ENCODE measurements at regions not wholly inside any gene's neighbourhood (a gene's known extent, or its start where the extent isn't known, plus 50 kb on each side); places are given as distances from the start of the nearest gene placed in this dataset.

DNA sequence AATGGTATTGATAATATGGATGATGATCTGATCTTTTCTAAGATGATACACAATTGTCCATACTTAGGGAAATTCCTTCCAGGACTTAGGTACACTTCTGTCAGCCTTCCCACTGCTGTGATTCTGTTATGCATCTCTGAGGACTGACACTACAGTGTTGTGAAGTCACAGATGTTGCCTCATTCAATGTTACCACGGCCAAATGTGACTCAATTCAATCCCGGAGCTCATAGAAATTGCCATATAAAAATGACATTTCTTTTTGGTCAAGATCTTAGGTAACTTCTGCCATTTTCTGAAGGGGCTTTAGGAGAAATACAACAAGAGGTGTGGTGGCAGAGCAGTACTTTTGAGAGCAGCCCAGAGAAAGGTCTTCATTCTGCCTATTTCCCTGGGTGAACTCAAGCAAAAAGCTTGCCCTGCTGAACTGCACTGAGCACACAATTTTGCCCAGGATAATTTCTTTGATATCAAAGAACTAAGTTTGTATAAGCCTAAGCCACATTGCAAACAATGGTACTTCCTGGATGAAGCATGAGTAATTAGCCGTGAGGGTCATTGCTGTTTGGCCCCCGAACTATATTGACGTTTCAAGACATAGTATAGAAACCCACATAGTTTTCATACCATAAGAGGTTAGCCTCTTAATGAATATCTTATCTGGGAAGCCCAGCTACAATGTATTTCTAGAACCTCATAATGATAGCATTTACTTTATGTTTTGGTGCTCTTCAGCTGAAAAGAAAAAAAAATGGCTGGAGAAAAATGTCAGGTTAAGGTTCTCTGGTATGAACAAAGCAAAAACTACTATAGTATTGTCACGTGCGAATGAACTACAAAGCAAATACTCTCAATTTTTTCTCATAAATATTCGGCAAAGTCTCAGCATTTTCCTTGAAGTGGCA, 437.4 kb downstream of the MEIS1 start:
- WGBS = 70% methylated on average over 8 of the region's 8 CpGs
- intact Hi-C loops (cut with DNase I) = no loop called here
- no peak for TF ChIP-seq POLR2AphosphoS5 (IDR thresholded peaks at IDR 0.05)
- no peak for TF ChIP-seq EP300 (IDR thresholded peaks at IDR 0.05)
- TF ChIP-seq, protein P1, sequence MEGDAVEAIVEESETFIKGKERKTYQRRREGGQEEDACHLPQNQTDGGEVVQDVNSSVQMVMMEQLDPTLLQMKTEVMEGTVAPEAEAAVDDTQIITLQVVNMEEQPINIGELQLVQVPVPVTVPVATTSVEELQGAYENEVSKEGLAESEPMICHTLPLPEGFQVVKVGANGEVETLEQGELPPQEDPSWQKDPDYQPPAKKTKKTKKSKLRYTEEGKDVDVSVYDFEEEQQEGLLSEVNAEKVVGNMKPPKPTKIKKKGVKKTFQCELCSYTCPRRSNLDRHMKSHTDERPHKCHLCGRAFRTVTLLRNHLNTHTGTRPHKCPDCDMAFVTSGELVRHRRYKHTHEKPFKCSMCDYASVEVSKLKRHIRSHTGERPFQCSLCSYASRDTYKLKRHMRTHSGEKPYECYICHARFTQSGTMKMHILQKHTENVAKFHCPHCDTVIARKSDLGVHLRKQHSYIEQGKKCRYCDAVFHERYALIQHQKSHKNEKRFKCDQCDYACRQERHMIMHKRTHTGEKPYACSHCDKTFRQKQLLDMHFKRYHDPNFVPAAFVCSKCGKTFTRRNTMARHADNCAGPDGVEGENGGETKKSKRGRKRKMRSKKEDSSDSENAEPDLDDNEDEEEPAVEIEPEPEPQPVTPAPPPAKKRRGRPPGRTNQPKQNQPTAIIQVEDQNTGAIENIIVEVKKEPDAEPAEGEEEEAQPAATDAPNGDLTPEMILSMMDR (IDR thresholded peaks at IDR 0.05) = no peak
- no peak for TF ChIP-seq POLR2A (IDR thresholded peaks at IDR 0.05; ENCODE audit: low read depth)
- H3K9me3 ChIP-seq = no peaks in the 10 kb centered on the region
- peaks cover 0 to 41% (median 27%) of the 10 kb centered on the region in 4 donors for H3K4me1 ChIP-seq
- H3K36me3 ChIP-seq = no peaks in the 10 kb centered on the region
- no peak for DNase-seq (ENCODE audit: extremely low spot score)
- no peak overlapping the region for H3K4me3 ChIP-seq
- H3K27me3 ChIP-seq = no peaks in the 10 kb centered on the region
- H3K27ac ChIP-seq (replicated peaks in 1 of 4) = no peak overlapping the region

DNA sequence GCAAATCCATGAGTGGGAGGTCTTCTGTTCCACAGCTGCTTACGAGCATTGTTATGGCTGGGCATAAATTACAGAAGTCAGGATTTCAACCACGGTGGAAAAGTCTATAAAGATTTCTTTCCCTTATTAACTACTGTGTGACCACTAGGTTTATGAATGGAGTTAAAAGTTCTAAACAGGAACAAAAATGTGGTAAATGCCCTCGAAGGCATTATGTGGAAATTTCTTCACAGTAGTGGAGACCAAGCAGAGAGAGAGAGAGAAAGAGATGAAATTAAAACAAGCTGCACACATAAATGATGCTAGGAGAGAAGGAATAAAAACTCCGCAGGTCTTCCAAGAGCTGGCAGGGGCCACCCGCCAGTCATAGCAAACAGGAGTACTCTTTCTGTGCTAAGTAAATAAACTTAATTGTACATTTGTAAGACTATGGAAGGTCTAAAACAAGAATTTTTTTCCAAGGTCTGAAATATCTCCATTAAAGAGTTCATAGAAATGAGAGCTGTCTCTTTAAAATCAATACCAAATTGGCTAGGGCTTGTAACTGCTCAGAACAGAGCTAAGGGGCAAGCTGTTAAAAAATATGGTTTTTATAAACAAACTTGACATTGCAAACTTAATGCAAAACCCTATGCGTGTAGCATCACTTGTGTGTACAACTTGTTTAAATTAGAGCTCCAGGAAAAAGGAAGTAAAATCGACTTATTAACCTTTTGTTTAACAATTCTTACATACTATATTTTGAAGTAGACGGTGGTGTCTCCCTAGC, 438.2 kb downstream of the MEIS1 start:
- Histone ChIP-seq H3K9me3 (no peaks in the 10 kb centered on the region), H3K4me1 (peaks cover 0 to 40% (median 20%) of the 10 kb centered on the region in 4 donors), H3K4me3 (no peak overlapping the region), H3K36me3 (no peaks in the 10 kb centered on the region), H3K27me3 (no peaks in the 10 kb centered on the region), H3K27ac (replicated peaks in 1 of 4) (no peak overlapping the region)
- TF ChIP-seq, protein P1 (IDR thresholded peaks at IDR 0.05) = no peak
- WGBS = 53% methylated on average over 8 of the region's 8 CpGs
- intact Hi-C loops (cut with DNase I) = no loop called here
- no peak for DNase-seq (ENCODE audit: extremely low spot score)

DNA sequence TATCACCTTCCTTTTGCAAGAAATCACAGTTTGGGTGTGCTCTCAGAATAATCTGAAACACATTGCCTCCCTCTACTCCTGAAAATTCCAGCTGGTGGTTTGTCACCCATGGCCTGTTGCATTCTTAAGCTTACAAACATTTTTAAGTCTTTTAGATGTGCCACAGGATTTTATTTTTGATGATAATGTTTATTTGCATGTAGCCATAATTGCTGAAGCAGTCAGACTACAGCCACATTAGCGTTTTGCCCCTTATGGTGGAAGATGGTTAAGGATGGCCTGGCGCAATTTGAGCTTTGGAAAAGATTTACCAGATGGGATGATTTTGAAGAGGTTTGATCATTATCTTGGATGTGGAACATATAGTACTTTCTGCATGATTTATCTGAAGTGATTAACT, 439.5 kb downstream of the MEIS1 start:
- no peak for DNase-seq (ENCODE audit: extremely low spot score)
- no peak for TF ChIP-seq POLR2A (IDR thresholded peaks at IDR 0.05; ENCODE audit: low read depth)
- TF ChIP-seq EP300 (IDR thresholded peaks at IDR 0.05) = no peak
- TF ChIP-seq, protein P1 (IDR thresholded peaks at IDR 0.05) = no peak
- no peak for TF ChIP-seq POLR2AphosphoS5 (IDR thresholded peaks at IDR 0.05)
- no peak overlapping the region for H3K27ac ChIP-seq (replicated peaks in 1 of 4)
- intact Hi-C loops (cut with DNase I) = no loop called here
- H3K9me3 ChIP-seq = no peaks in the 10 kb centered on the region
- H3K4me1 ChIP-seq = peaks cover 0 to 33% (median 20%) of the 10 kb centered on the region in 4 donors
- no peaks in the 10 kb centered on the region for H3K36me3 ChIP-seq
- H3K27me3 ChIP-seq = no peaks in the 10 kb centered on the region
- 96% methylated on average over 2 of the region's 2 CpGs for WGBS
- H3K4me3 ChIP-seq = no peak overlapping the region

DNA sequence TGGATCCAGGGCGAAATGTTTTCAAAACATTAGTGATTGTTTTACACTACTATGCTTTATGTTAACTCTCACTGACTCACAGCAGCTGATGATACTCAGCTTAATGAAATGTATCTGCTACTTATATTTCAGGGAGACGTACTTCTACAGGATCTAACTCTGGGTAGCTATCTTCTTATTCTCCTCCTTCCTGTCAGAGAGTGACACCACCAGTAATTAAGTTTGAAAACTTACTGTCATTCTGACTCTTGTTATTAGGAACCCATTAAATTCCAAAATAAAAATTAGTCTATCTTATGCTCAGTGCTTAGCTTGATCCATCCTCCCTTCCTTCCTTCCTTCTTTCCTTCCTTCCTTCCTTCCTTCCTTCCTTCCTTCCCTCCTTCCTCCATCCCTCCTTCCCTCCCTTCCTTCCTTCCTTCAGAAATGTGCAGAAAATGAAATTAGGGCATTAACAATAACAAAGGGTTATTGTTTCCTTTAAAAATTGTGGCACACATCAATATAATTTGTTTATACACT, 441.1 kb downstream of the MEIS1 start:
- H3K36me3 ChIP-seq = no peaks in the 10 kb centered on the region
- intact Hi-C loops (cut with DNase I) = no loop called here
- H3K27me3 ChIP-seq = no peaks in the 10 kb centered on the region
- H3K4me3 ChIP-seq = no peak overlapping the region
- H3K9me3 ChIP-seq = no peaks in the 10 kb centered on the region
- H3K4me1 ChIP-seq = peaks cover 0 to 33% (median 20%) of the 10 kb centered on the region in 4 donors
- DNase-seq (ENCODE audit: extremely low spot score) = no peak
- TF ChIP-seq POLR2AphosphoS5 (IDR thresholded peaks at IDR 0.05) (no peak), EP300 (IDR thresholded peaks at IDR 0.05) (no peak)
- TF ChIP-seq, protein P1 (IDR thresholded peaks at IDR 0.05) = no peak
- 85% methylated on average over 2 of the region's 2 CpGs for WGBS
- no peak overlapping the region for H3K27ac ChIP-seq (replicated peaks in 1 of 4)

Measured in esophagus muscularis mucosa (tissue), 4 donors.